Esophagus (tissue), 2 donors: ENCODE measurements at regions not wholly inside any gene's neighbourhood (a gene's known extent, or its start where the extent isn't known, plus 50 kb on each side); places are given as distances from the start of the nearest gene placed in this dataset.

ENCODE experiments used
- H3K27ac ChIP-seq, 2 donors: one replicate each; pipeline ENCODE4 v1.5.1; 2013; ENCODE audit warnings: low read depth in 2 of 2, mild to moderate bottlenecking in 2 of 2, inconsistent platforms in 1 of 2, low read length in 1 of 2, moderate library complexity in 1 of 2
- H3K27me3 ChIP-seq, 2 donors: one replicate each; pipeline ENCODE4 v1.6.1; 2013; ENCODE audit warnings: low read length in 2 of 2, control low read depth in 1 of 2, mild to moderate bottlenecking in 1 of 2; ENCODE audit not compliant: insufficient read depth in 2 of 2, control insufficient read depth in 1 of 2
- H3K36me3 ChIP-seq, 2 donors: one replicate each; pipeline ENCODE4 v1.6.1; 2013; ENCODE audit warnings: low read length in 1 of 2; ENCODE audit not compliant: control insufficient read depth in 2 of 2, insufficient read depth in 2 of 2
- H3K4me1 ChIP-seq, 2 donors: one replicate each; pipeline ENCODE4 v1.6.1; 2013; ENCODE audit warnings: low read length in 1 of 2; ENCODE audit not compliant: control insufficient read depth in 2 of 2, insufficient read depth in 2 of 2
- H3K4me3 ChIP-seq, 2 donors: one replicate each; pipeline ENCODE4 v1.5.1; 2013; ENCODE audit warnings: low read length in 2 of 2, mild to moderate bottlenecking in 2 of 2, low read depth in 1 of 2, moderate library complexity in 1 of 2
- H3K9me3 ChIP-seq, 2 donors: one replicate each; pipeline ENCODE4 v1.6.1; 2013; ENCODE audit warnings: mild to moderate bottlenecking in 2 of 2, low read depth in 1 of 2, low read length in 1 of 2, moderate library complexity in 1 of 2; ENCODE audit not compliant: control insufficient read depth in 2 of 2, insufficient read depth in 1 of 2
- WGBS, 2 donors: extraction: QIAGEN DNeasy Blood & Tissue Kit; methylation state at CpG; one replicate each; pipeline ENCODE4 v1.1.7; 2013; 5-methylcytosine and 5-hydroxymethylcytosine counted together
- donor health status: healthy with polysubstance abuse.
- donor health status: Bipolar disorder and iron deficiency.

DNA sequence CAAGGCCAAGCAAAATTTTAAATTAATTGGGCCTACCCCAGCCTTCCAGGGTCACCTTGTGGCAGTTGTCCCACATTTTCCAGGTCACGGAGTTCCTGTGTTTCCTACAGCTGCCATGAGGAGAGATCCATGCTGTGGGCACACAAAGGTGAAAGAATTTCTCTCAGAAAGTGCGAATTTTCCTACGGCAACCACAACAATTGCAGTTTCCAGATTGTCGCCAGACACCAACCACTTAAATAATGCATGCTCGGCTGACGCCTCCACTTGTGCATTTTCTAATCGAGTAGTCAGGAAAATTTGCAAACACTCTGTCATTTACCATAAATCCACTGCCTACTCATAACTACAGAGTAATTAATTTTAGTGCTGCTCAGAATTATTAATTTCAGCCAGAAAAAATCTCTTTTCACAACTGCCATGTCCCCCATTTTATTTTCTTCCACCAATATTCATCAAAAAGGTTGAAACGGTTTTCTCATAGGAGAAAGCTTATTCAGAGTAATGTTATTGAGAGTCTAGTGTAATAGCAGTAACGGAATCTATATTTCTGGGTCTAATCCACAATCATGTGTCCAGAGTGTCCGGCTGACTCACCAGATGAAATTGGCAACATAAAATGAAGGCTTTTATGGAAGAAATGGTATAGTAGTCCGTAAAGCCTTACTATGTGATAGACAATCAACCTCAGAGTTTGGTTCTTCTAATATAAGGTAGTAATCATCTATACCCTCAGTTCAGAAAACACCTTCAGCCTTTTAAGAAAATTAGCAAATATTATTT is 389.8 kb downstream of the NR2F1-AS1 start:
- Histone ChIP-seq H3K36me3 (no peaks in the 10 kb centered on the region), H3K4me3 (no peak overlapping the region), H3K27me3 (no peaks in the 10 kb centered on the region), H3K9me3 (no peaks in the 10 kb centered on the region), H3K4me1 (no peaks in the 10 kb centered on the region), H3K27ac (no peak overlapping the region)
- 89 to 91% methylated on average over 11 of the region's 11 CpGs for WGBS, 2 donors

DNA sequence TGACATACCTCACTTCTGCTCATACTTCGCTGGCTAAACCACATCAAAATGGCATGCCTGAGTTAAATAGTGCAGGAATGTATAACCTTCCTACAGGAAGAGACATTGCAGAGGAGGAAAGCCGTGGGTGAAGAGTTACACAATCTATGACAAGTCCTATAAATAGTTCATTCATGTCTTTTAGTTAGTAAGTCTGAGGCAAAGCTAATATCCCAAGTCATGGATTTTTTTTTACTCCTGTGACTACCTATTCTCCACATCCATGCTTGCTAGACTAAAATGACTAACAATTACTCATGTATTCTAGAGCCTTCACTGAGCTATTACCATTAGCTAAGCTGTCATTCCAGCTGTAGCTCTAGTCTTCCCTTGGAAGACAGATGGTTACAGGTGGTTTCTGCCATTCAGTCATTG is 391.3 kb downstream of the NR2F1-AS1 start:
- Histone ChIP-seq H3K27me3 (no peaks in the 10 kb centered on the region), H3K4me1 (no peaks in the 10 kb centered on the region), H3K9me3 (no peaks in the 10 kb centered on the region), H3K4me3 (no peak overlapping the region), H3K27ac (no peak overlapping the region), H3K36me3 (no peaks in the 10 kb centered on the region)
- WGBS, 2 donors, result 40 to 56% methylated on average over 2 of the region's 2 CpGs

DNA sequence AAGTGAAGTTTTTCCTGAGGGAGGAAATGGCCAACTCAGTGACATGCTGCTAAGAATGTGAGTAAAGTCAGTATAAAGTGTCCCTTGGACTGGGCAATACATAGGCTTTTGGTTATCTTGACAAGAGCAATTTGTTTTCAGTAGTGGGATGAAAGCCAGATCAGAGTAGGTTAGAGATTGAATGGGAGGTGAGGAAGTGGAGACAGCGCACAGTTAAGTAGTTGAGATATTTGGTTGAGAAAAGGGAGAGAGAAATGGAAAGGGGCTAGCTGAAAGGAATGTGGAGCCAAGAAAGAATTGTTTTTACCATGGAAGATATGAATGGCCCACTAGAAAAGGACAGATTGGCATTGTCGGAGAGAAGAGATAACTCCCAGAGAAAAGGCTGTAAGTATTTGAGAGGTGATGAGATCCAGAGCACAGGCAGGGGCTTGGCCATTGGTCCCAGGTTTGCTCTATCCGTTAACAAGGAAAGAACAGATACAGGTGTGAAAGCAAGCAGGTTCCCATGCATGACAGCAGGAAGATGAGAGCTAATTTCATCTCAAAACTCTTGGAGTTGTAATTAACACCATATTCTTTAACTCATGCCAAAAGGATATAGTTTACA is 392.0 kb downstream of the NR2F1-AS1 start:
- Histone ChIP-seq H3K27me3 (no peaks in the 10 kb centered on the region), H3K4me1 (no peaks in the 10 kb centered on the region), H3K27ac (no peak overlapping the region), H3K4me3 (no peak overlapping the region), H3K9me3 (no peaks in the 10 kb centered on the region), H3K36me3 (no peaks in the 10 kb centered on the region)
- WGBS, 2 donors, result 87 to 89% methylated on average over 3 of the region's 3 CpGs

DNA sequence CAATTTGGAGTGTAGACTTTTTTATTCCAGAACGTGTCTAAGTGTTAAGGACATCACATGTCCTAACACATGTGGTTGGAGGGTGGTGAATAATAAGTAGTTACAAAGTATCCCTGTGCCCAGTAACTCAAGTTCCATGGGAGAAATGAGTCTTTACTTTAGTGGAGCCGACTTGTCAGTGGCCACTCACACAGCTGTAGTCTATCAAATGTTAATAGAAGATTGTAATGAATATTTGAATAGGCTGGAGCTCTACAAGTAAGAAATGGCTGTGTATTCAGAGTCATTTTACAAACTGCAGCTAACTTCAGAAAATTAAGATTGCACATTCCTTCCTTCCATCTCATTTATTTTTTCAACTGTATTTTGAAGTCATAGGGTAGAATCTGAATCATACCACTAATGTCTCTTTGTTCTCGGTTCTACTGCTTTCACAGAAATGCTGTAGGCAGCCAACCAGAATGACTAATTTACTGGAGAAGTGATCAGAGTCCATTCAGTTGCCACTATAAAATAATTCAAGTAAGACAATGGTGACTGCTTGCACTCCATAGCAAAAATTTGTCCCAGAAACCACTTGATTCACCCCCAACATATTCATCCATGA is 394.8 kb downstream of the NR2F1-AS1 start:
- H3K4me3 ChIP-seq, result no peak overlapping the region
- WGBS, 2 donors, result 46 to 50% methylated on average over 3 of the region's 3 CpGs
- no peaks in the 10 kb centered on the region for H3K4me1 ChIP-seq
- no peaks in the 10 kb centered on the region for H3K27me3 ChIP-seq
- no peak overlapping the region for H3K27ac ChIP-seq
- H3K36me3 ChIP-seq, result no peaks in the 10 kb centered on the region
- no peaks in the 10 kb centered on the region for H3K9me3 ChIP-seq

DNA sequence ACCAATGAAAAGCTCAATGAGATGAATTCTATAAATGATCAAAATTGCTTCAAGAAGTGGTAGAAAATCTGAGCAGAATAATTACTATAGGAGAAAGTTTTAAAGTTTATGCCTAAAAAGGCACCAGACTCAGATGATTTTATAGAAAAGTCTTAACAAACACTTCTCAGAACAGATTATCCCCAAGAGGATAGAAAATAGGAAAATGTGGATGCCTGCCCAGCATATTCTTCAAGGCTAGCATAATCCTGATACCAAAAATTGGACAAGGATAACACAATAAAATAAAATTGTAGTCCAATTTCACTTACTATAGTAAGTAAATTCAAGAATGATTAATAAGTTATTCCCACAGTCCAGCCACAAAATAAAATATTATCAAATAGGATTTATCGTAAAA is 397.0 kb downstream of the NR2F1-AS1 start:
- Histone ChIP-seq H3K27ac (no peak overlapping the region), H3K36me3 (no peaks in the 10 kb centered on the region), H3K27me3 (no peaks in the 10 kb centered on the region), H3K9me3 (no peaks in the 10 kb centered on the region), H3K4me1 (no peaks in the 10 kb centered on the region), H3K4me3 (no peak overlapping the region)
- 44 to 74% methylated on average over 1 of the region's 1 CpG for WGBS, 2 donors

DNA sequence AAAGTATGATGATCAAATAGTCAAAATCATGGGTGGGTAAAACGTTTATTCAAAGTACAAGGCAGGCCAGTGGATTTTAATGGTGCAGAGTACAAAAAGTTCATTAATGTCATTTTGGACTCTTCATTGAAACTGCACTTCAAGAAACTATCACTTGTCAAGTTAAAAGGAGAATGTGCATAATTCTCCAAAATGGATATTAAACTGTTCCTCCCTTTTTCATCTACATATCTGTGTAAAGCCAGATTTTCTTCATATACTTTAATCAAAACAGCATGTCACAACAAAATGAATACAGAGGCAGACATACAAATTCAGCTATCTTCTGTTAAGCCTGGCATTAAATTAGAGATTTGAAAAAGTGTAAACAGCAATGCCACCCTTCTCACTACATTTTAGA is 401.6 kb downstream of the NR2F1-AS1 start:
- Histone ChIP-seq H3K27ac (no peak overlapping the region), H3K4me3 (no peak overlapping the region), H3K9me3 (no peaks in the 10 kb centered on the region), H3K4me1 (no peaks in the 10 kb centered on the region), H3K36me3 (no peaks in the 10 kb centered on the region), H3K27me3 (no peaks in the 10 kb centered on the region)
- WGBS, 2 donors, result 64 to 75% methylated on average over 1 of the region's 1 CpG

DNA sequence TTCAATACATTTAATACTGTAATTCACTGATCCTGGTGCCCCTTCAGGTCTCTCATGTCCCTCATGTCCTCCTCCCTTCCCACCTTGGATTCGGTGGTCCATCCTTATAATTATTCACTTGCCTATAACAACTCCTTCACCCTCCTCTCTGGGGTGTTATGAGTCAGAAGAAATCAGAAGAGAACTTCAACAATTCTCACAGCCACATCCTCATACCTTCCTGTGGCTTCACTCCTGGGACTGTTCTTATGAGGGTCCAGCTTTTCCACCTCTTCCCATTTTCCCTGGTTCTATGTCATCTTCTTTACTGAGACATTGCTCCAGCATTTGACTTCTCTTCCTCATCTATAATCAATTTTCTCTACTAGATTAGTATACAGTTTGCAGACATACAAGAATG is 406.1 kb downstream of the NR2F1-AS1 start:
- no peaks in the 10 kb centered on the region for H3K36me3 ChIP-seq
- no peaks in the 10 kb centered on the region for H3K9me3 ChIP-seq
- H3K27me3 ChIP-seq, result no peaks in the 10 kb centered on the region
- no peak overlapping the region for H3K4me3 ChIP-seq
- WGBS, 2 donors, result 77 to 89% methylated on average over 1 of the region's 1 CpG
- no peak overlapping the region for H3K27ac ChIP-seq
- H3K4me1 ChIP-seq, result no peaks in the 10 kb centered on the region

DNA sequence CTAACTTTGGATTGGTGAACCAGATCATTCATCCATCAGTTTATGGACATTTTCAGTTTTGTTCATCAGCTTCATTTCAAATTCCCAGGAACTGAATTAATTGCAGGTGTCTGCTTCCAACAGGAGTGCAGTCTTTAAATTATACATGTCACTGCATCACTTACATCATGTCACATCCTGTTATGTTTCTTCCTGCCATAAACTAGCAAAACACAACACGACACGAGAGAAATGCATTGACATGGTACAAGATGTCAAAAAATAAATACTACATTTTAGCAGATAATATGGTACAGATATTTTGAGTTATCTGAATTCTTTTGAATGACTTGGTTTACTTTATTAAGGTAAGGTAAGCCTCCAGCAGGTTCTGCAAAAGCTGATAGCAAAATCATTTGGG is 415.5 kb downstream of the NR2F1-AS1 start:
- 62 to 73% methylated on average over 2 of the region's 2 CpGs for WGBS, 2 donors
- no peaks in the 10 kb centered on the region for H3K36me3 ChIP-seq
- H3K4me3 ChIP-seq, result no peak overlapping the region
- peaks cover 0 to 2% of the 10 kb centered on the region in 2 donors for H3K4me1 ChIP-seq
- no peak overlapping the region for H3K27ac ChIP-seq
- no peaks in the 10 kb centered on the region for H3K27me3 ChIP-seq
- H3K9me3 ChIP-seq, result no peaks in the 10 kb centered on the region

DNA sequence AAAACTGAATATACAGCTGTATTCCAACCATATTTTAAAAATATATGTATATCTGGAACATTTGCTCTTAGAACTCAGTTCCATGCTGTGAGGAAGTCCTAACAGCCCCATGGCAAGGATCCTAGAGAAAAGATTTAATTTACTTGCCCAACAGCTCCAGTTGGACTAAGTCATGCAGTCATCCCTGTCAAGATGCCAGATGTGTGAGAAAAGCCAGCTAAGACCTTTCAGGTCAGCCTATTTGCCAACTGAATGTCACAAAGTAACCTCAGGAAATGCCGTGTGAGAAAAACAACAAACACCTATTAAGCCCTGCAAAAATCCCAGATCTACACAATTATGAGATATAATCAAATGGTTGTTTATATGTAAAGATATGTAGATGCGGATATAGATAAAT is 416.3 kb downstream of the NR2F1-AS1 start:
- H3K36me3 ChIP-seq, result no peaks in the 10 kb centered on the region
- H3K27ac ChIP-seq, result no peak overlapping the region
- no peak overlapping the region for H3K4me3 ChIP-seq
- WGBS, 2 donors, result 55 to 62% methylated on average over 2 of the region's 2 CpGs
- no peaks in the 10 kb centered on the region for H3K27me3 ChIP-seq
- H3K4me1 ChIP-seq, result peaks cover 0 to 2% of the 10 kb centered on the region in 2 donors
- H3K9me3 ChIP-seq, result no peaks in the 10 kb centered on the region
